NCI-H1092 treated with DMSO at 0.1 percent for 48 hours (cell line): ENCODE measurements at regions not wholly inside any gene's neighbourhood (a gene's known extent, or its start where the extent isn't known, plus 50 kb on each side); places are given as distances from the start of the nearest gene placed in this dataset.
"Not testable (repeated sequence)": the region's sequence is repeated elsewhere in the genome, so short reads cannot be mapped to it uniquely, and the experiment has no call there.

Experiments used
- DNase-seq: peaks from one replicate; lab custom pipeline; 2025; lab: John Stamatoyannopoulos, UW

DNA sequence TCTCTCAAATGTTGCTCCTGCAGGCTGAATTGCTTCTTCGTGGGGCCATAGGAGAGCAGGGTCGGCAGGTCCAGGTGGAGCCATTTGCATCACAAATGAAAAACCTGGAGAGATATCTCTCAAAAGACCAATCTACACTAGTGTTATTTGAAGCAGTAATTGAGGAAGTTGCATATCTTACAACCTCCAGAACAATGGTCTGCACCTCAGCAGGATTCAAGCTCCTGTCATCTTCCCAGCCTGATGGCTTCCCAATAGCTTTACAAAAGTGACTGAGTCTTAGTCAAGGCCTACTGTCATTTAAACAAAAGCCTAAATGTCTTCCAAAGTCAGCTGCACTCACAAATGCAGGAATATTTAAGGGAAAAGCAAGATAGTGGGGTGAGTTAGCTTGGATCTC, 1584.5 kb downstream of the NLGN4Y start:
- no peak for DNase-seq

DNA sequence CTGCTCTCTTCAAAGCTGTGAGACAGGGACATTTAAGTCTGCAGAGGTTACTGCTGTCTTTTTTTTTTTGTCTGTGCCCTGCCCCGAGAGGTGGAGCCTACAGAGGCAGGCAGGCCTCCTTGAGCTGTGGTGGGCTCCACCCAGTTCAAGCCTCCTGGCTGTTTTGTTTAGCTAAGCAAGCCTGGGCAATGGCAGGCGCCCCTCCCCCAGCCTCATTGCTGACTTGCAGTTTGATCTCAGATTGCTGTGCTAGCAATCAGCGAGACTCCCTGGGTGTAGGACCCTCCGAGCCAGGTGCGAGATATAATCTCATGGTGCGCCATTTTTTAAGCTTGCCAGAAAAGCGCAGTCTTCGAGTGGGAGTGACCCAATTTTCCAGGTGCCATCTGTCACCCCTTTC, 1595.8 kb downstream of the NLGN4Y start:
- DNase-seq, result not testable (repeated sequence)

DNA sequence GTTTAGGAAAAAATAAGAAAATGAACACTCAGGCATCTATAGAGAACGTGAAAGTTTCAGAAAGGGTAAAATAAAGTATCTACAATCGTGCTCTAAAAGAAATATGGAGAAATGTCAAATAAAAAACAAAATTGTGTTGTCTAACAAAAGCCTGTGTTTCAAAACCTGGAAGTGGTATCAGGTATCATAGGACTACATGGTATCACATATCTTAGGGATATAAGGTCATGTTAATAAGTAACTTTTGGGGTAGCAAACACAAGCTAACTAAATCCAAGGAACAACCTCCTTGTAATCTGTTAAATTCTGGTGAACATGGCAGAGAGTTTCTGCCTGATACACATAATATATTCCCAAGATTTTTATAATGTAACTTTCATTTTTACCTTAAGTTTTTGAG, 1597.7 kb downstream of the NLGN4Y start:
- no peak for DNase-seq

DNA sequence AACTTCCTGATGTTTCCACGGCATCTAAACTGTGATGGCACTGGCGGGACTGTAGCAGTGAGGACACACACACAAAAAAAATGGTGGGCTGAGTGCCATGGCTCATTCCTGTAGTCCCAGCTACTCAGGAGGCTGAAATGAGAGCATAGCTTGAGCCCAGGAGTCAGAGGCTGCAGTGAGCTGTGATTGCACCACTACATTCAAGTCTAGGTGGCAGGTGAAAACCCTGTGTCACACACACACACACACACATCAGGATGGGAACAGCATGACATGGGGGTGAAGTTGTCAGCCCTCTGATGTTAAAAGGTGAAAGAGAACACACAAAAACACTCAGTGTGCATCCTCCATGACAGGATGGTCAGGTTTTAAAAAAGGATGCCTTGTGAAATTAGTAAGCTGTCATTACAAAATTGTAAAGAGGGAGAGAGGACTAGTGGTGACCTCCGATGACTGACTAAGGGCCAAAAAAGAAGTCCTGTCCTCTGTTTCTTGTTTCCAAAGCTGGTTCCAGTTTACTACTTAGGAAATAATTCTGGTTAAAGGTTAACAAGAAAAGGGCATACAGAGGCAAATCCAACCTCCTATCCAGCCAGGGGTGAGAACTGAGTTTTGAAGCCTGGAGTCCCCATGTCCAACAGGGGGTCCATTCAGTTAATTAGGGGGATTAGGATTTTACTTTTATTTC, 1600.4 kb downstream of the NLGN4Y start:
- DNase-seq, result no peak

DNA sequence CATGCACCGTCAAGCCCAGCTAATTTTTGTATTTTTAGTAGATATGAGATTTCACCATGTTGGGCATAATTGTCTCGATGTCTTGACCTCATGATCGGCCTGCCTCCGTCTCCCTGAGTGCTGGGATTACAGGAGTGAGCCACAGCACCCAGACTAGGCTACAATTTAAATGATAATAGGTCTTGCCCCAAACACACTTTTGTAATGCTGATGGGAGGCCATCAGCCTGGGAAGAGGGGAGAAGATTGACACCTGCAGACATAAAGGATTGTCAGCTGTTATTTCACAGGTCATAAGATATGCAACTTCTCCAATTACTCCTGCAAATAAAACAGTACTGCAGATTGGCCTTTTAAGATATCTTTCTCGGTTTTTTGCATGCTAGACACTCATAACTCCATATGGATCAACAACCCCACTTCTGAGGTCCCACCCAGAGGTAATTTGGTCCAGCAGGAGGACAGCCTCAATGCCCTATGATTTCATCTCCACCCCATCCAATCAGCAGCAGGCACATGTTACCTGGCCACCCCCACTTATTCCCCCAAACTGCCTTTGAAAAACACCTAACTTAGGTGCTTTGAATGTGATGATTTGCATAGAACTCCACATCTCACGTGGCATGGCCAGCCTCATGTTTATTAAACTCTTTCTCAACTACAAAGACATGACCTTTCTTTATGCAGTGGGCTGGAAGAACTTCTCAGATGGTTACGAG, 1612.4 kb downstream of the NLGN4Y start:
- no peak for DNase-seq

DNA sequence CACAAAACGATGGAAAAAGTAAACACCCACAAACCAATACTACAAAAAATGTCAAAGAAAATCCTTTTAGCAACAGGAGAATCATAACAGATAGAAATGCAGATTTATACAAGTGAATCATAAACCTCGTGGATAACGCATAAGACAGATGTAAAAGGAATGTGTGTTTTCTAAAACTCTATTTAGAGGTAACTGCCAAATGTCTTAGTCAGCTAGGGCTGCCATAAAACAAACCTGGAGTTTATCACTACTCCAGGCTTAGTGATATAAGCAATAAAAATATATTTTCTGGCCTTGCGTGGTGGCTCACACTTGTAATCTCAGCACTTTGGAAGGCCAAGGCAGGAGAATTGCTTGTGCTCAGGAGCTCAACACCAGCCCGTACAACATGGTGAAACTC, 1633.5 kb downstream of the NLGN4Y start:
- no peak for DNase-seq

DNA sequence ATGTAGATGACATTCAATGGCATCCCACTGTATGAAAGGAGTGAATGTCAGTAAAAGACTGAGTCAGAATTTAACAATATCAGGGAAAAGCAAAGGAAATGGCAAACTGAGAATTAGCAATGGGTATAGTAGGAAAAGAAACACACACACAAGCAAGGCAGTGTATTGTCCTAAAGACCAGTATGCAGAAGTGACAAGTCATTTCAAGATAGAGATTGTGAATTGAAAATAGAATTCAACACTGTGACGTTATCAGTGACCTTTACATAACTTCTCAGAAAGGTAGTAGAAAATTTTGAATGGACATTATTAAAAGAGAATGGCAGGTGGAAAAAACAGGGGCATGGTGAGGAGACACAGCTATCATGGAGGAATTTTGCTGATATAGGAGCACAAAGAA, 1651.4 kb downstream of the NLGN4Y start:
- not testable (repeated sequence) for DNase-seq

DNA sequence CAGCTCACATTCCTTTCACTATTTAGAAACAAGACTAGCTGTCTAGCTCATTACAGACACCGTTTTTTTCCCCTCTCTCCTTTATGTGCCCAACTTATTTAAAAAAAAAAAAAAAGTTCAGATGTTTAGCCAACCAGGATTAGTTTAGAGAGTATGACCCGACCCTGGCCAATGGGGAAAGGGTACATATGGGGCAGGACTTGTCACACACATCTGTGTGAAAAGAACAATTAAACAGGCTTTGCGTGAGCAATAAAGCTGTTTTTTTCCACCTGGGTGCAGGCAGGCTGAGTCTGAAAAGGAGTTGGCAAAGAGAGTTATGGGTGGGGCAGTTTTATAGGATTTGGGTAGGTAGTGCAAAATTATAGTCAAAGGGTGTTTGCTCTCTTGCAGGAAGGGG, 1674.5 kb downstream of the CDY2B start:
- not testable (repeated sequence) for DNase-seq

DNA sequence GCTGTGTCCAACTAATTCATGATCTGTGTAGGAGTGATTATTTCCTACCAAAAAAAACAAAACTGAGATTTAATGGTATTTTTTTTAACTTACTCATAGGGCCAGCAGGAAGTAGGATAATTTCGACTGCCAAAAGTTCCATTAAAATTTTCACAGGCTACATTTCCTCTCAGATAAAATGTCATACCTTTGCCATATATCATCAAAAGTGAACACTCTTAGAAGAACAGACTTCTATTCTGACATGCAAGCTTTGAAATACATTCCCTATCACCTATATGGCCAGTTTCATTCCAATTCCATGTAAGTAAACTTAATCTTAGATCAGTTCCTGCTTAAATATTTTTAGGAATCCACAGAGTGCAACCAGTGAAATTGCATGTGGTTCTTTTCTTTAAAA, 1636.7 kb downstream of the CDY2B start:
- not testable (repeated sequence) for DNase-seq

DNA sequence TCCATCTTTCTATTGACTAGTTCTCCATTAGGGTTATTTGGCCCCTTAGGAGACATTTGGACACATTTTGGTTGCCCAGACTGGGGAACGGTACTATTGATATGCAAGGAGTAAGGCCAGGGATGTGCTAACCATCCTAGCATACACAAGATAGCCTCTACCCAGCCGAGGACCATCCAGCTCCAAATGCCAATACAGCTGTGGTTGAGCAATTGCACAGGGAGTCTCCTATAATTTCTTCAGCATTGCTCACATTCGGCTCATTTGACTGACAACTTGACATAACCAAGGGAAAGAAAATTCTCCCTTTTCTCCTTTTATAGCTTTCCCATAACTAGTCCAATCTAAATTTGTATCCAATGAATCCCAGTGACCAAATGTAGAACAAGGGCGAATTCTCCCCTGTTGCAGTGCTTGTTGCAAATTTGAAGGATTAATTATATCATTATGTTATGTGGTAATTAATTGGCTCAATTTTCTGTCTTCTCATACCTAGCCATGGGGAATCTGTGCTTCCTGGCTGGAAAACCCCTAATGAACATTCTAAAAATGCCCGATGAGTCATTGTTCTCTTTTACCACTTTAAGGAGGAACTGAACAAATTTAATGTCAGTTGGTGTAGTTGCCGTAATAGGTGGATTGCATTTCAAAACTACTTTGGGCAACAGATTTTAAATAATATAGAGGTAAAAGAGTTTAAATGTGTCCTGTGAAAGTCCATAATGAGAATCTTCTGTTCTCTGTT, 1625.3 kb downstream of the CDY2B start:
- DNase-seq, result not testable (repeated sequence)

DNA sequence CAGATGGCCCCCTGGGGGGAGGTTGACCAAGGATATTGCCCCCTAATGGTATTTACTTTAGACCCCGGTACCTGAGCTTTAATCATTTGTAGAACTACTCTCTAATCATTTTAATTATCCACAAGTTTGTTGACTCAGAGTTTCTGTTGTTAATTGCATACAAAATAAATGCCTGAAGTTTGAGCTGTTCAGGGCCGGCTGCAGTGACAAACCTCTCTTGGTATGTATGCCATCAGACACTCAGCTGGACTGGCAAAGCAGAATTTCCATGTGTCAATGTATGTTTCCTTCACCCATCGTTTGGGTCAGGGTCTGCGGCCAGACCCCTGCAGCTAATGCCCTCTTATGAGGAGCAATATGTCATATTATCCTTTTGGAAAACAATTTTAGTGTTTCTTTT, 1624.2 kb downstream of the CDY2B start:
- not testable (repeated sequence) for DNase-seq
